GM19455 (cell line): ENCODE measurements at regions not wholly inside any gene's neighbourhood (a gene's known extent, or its start where the extent isn't known, plus 50 kb on each side); places are given as distances from the start of the nearest gene placed in this dataset.
"Not testable (repeated sequence)": the region's sequence is repeated elsewhere in the genome, so short reads cannot be mapped to it uniquely, and the experiment has no call there.

Experiments
- ATAC-seq: cut with Tn5 transposase; IDR thresholded peaks from one replicate; pipeline ENCODE4 v1.9.1; 2021; ENCODE audit not compliant: unreplicated experiment

- ATAC-seq, result no peak
Observed at GRCh38 chr12:74235342-74235741, 302.3 kb upstream of the ATXN7L3B start.

- ATAC-seq, result no peak
Observed at GRCh38 chr12:74241341-74241740, 296.3 kb upstream of the ATXN7L3B start.

- no peak for ATAC-seq
Observed at GRCh38 chr12:74242088-74242487, 295.5 kb upstream of the ATXN7L3B start.

DNA sequence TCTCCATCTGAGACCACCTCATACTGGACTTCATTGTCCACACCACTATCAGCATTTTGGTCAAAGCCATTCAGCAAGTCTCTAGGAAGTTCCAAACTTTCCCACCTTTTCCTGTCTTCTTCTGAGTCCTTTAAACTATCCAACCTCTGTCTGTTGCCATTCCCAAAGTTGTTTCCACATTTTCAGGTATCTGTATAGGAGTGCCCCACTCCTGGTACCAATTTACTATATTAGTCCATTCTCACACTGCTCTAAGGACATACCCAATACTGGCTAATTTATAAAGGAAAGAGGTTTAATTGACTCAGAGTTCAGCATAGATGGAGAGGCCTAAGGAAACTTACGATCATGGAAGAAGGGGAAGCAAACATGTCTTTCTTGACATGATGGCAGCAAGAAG is 292.2 kb upstream of the ATXN7L3B start:
- no peak for ATAC-seq

DNA sequence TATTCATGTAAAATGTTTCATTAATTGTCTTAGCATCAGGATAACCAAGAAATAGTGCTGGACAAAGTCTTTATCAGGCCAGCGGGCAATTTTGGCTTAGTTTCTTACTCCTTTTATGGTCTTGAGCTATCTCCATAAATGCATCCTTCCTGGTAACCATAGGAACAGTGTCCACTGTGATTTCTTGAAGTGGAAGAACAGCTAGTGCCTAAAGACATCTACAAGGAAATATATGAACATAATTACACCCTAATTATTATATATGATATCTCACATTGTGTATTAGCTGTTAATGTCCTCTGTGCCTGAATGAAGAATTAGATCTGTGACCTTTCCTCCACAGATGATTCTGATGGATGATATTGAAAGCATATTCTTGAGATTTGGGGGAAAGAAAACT is 286.7 kb upstream of the ATXN7L3B start:
- no peak for ATAC-seq

- ATAC-seq, result not testable (repeated sequence)
Observed at GRCh38 chr12:74253826-74254225, 283.8 kb upstream of the ATXN7L3B start.

DNA sequence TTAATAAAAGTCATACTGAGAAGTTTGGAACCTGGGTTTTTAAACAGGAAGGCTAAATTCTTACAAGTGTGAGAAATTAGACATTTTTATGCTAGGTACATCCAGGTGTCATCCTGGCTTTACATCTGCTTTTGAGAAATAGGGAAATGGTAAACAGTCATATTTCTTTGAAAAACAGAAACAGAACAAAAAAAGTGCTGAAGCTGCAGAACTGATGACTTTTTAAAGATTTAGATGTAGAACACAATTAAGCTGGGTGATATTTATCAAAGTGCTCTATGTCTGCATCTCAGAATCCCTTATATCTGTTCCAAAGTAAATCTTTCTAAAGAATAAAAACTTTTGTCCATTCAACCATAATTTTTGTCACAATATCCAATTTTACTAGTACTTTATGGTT is 282.9 kb upstream of the ATXN7L3B start:
- no peak for ATAC-seq

- no peak for ATAC-seq
Observed at GRCh38 chr12:74259199-74259598, 278.4 kb upstream of the ATXN7L3B start.

GRCh38 chr12:74264692-74265091 is 272.9 kb upstream of the ATXN7L3B start:
- ATAC-seq, result no peak

GRCh38 chr12:74269355-74269754 is 268.3 kb upstream of the ATXN7L3B start:
- not testable (repeated sequence) for ATAC-seq

- ATAC-seq, result no peak
Observed at GRCh38 chr12:74280156-74280655, 257.4 kb upstream of the ATXN7L3B start.

DNA sequence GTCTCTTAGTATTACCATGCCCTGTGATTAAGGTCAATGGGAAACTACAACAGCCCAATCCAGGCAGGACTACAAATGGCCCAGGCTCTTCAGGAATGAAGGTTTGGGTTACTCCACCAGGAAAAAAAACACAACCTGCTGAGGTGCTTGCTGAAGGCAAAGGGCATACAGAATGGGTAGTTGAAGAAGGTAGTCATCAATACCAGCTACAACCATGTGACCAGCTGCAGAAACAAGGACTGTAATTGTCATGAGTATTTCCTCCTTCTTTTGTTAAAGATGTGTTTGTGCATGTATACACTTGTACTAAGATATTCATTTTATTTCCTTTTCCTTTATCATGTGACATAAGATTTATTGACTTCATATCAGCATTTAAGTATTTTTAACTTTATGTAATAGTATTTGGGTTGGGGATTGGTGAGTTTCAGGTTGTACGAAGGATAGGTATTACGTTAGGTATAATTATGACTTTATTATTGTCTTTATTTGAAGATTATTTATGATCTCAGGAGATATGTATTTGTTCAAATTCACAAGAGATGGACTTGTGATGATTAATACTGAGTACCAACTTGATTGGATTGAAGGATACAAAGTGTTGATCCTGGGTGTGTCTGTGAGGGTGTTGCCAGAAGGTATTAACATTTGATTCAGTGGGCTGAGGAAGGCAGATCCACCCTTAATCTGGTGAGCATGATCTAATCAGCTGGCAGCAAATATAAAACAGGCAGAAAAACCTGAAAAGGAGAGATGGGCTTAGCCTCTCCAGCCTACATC is 256.0 kb upstream of the ATXN7L3B start:
- not testable (repeated sequence) for ATAC-seq

DNA sequence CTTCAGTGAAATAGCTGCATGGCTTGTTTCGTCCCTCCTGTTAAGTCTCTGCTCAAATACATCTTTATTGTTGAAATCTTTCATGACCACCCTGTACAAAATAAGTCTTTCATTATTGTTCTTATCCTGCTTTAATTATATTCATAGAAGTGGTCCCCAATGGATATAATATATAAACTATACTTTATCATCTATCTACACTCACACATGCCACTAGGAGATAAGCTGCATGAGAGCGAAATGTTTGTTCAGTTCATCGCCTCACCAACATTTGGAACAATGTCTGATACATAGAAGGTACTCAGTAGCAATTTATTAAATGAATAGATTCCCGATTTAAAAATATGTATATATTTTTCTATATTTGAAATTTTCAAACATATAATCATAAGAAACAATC is 254.0 kb upstream of the ATXN7L3B start:
- ATAC-seq, result no peak

GRCh38 chr12:74285773-74286172 is 251.9 kb upstream of the ATXN7L3B start:
- no peak for ATAC-seq

GRCh38 chr12:74286254-74286653 is 251.4 kb upstream of the ATXN7L3B start:
- ATAC-seq, result no peak

DNA sequence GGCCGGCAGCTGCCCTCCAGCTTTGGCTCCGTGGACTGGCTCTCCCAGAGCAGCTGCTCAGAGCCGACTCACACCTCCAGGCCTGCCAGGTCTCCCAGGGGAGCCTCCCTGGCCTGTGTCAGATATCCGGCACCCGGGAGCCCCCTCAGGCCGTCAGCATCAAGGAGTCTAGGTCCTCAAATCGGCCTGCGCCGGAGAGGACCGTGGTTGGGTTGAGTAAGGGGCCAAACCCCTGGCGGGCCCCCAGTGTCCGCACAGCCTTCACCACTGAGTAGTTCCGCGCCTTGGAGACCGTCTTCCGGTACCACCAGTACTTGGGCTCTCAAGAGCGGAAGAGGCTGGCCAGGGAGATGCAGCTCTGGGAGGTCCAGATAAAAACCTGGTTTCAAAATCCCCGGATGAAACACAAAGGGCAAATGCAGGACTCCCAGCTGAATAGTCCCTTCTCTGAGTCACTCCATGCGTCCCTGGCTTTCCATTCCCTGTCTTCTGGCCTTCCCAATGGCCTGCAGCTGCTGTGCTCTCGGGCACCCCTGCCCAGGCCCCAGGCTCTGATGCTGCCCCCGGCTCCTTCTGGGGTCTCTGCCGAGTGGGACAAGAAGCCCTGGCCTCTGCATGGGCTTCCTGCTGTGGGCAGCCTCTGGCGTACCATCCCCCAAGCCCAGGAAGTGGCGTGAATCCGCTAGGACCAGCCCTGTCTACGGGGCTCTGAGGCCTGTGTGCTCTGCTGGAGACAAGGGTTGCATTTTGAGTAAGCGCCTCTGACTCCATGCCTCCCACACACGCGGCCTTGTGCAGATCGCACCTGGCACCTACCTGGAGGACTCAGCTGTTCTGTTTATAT is 245.1 kb upstream of the ATXN7L3B start:
- no peak for ATAC-seq

DNA sequence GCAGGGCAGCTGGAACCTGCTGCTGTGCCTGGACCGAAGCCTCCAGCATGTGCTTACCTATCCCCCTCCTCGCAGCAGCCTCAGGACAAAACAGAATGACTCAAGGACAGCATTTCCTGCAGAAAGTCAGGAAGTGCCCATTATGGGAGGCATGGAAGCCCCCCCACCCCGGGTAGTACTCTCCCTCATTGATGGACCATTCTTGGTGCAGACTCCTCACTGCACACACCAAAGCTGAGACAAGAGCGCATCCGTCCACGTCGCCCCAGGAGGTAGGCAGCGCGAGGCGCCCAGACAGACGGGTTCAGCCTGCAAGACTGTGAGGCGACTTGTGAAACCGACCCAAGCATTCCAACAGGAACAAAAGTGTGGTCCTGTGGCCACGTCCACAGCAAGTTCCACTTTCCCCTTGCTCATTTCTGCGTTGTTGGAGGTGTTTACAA is 243.9 kb upstream of the ATXN7L3B start:
- ATAC-seq, result no peak

- ATAC-seq, result no peak
Observed at GRCh38 chr12:74317078-74317601, 220.5 kb upstream of the ATXN7L3B start.

DNA sequence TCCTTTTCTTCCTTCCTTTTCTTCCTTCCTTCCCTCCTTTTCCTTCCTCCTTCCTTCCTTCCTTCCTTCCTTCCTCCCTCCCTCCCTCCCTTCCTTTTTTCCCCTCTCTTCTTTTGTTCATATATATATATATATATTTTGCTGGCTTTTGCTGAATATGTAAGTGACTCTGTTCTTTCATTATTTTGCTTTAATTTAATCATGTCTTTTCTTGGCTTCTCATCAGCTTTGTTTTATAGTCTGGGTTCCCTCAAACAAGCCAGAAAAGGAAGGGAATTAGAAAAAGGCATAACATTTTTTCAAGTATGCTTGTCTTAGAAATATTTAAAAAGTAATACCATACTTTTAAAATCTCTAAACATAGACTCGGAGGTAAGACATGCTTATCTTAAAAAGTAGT is 219.9 kb upstream of the ATXN7L3B start:
- ATAC-seq, result no peak

DNA sequence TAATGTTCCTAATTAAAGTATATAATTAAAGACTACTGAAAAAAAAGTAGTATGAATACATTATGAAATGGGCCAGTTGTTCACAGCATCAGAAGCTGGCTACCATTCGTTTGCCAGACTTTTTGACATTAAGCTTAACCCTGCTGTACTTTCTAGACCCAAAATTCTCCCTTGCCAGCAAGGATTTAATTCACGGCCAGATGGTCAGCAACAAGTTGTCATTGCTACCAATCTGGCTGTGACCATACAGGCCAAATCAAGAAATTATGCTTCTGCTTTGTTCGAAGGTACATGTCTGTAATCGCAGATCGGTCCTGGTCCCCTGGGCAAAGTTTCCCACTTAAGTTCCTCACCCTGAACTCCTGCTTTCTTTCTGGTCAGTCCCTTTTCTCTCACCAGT is 217.7 kb upstream of the ATXN7L3B start:
- no peak for ATAC-seq

- ATAC-seq, result no peak
Observed at GRCh38 chr12:74321381-74321780, 216.3 kb upstream of the ATXN7L3B start.

GRCh38 chr12:74322792-74323191 is 214.8 kb upstream of the ATXN7L3B start:
- no peak for ATAC-seq
